MM.1S (cell line): ENCODE measurements at regions not wholly inside any gene's neighbourhood (a gene's known extent, or its start where the extent isn't known, plus 50 kb on each side); places are given as distances from the start of the nearest gene placed in this dataset.

Experiments used
- EZH2 ChIP-seq: fragments of 300-600 bp; sonication (generic); optimal IDR thresholded peaks from 2 replicates; pipeline ENCODE3; 2017; ENCODE audit warnings: low read depth, mild to moderate bottlenecking, antibody characterized with exemption, low read length, mixed read lengths
- TF ChIP-seq, protein P1 (sequence below): fragments of 300-600 bp; sonication (generic); IDR thresholded peaks from 2 replicates; pipeline ENCODE4 v1.5.1; 2016; ENCODE audit warnings: antibody characterized with exemption, low read length, mixed read lengths

DNA sequence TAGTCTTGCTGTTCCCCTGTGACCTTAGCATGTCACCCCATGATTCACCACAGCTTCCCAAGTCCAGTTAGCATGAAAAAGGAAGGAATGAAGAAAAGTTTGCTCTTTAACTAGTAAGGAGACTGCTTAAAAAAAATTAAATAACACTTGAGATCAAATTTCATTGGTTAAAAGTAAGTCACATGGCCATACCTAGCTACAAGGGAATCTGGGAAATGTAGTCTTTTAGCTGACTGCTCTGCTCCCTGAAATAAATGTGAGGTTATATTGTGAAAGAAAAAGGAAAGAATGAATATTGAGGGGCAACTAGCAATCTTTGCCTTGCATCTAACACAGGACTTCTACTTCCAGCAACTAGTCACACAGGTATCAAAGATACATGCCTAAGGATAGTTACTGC is 84.7 kb upstream of the LRRN1 start:
- TF ChIP-seq, protein P1, sequence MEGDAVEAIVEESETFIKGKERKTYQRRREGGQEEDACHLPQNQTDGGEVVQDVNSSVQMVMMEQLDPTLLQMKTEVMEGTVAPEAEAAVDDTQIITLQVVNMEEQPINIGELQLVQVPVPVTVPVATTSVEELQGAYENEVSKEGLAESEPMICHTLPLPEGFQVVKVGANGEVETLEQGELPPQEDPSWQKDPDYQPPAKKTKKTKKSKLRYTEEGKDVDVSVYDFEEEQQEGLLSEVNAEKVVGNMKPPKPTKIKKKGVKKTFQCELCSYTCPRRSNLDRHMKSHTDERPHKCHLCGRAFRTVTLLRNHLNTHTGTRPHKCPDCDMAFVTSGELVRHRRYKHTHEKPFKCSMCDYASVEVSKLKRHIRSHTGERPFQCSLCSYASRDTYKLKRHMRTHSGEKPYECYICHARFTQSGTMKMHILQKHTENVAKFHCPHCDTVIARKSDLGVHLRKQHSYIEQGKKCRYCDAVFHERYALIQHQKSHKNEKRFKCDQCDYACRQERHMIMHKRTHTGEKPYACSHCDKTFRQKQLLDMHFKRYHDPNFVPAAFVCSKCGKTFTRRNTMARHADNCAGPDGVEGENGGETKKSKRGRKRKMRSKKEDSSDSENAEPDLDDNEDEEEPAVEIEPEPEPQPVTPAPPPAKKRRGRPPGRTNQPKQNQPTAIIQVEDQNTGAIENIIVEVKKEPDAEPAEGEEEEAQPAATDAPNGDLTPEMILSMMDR = no peak
- TF ChIP-seq EZH2 = no peak
